Tibial nerve (tissue), 4 donors: ENCODE measurements at regions not wholly inside any gene's neighbourhood (a gene's known extent, or its start where the extent isn't known, plus 50 kb on each side); places are given as distances from the start of the nearest gene placed in this dataset.

Experiments
- DNase-seq, 2 donors: peaks; one replicate each; pipeline ENCODE4 v3.0.0-alpha.2; 2019; ENCODE audit warnings: low spot score in 2 of 2
- H3K27ac ChIP-seq, 4 donors: fragments of 200-600 bp; sonication (generic) in 3 of 4; one replicate each; pipeline ENCODE4 v1.5.1; 2017 to 2019; ENCODE audit warnings: mild to moderate bottlenecking in 1 of 4
- H3K27me3 ChIP-seq, 2 donors: fragments of 200-600 bp; sonication (generic) in 1 of 2; one replicate each; pipeline versions ENCODE4 v1.5.1 to v1.6.0; 2017 to 2019
- H3K36me3 ChIP-seq, 3 donors: fragments of 200-600 bp; sonication (generic); one replicate each; pipeline ENCODE4 v1.5.1; 2018 to 2019
- H3K4me1 ChIP-seq, 4 donors: fragments of 200-600 bp; sonication (generic) in 3 of 4; one replicate each; pipeline ENCODE4 v1.5.1; 2017 to 2019
- H3K4me3 ChIP-seq, 4 donors: fragments of 200-600 bp; sonication (generic) in 3 of 4; one replicate each; pipeline ENCODE4 v1.5.1; 2017 to 2019; ENCODE audit warnings: mild to moderate bottlenecking in 1 of 4, moderate library complexity in 1 of 4
- H3K9me3 ChIP-seq, 4 donors: fragments of 200-600 bp; sonication (generic) in 3 of 4; one replicate each; pipeline ENCODE4 v1.5.1; 2017 to 2019
- EP300 ChIP-seq, 2 donors: sonication (generic); formaldehyde crosslinking; IDR thresholded peaks; one replicate each; pipeline ENCODE4 v1.6.1; 2017; ENCODE audit warnings: antibody characterized with exemption in 2 of 2, mild to moderate bottlenecking in 1 of 2
- POLR2A ChIP-seq, 2 donors: fragments of 450-650 bp; IDR thresholded peaks; one replicate each; pipeline ENCODE4 v1.6.1; 2017; ENCODE audit warnings: antibody characterized with exemption in 2 of 2, mild to moderate bottlenecking in 2 of 2, moderate library complexity in 2 of 2
- WGBS, 2 donors: methylation state at CpG; one replicate each; pipeline ENCODE4 v1.1.5; 2018; 5-methylcytosine and 5-hydroxymethylcytosine counted together
- TF ChIP-seq, protein P1 (sequence below), 5 experiments: fragments of 200-600 bp in 3 of 5; fragments of 450-650 bp in 2 of 5; sonication (generic) in 3 of 5; IDR thresholded peaks; one replicate each; pipeline ENCODE4 v1.5.1; 2016 to 2019; ENCODE audit warnings: antibody characterized with exemption in 5 of 5, mild to moderate bottlenecking in 3 of 5, moderate library complexity in 2 of 5

DNA sequence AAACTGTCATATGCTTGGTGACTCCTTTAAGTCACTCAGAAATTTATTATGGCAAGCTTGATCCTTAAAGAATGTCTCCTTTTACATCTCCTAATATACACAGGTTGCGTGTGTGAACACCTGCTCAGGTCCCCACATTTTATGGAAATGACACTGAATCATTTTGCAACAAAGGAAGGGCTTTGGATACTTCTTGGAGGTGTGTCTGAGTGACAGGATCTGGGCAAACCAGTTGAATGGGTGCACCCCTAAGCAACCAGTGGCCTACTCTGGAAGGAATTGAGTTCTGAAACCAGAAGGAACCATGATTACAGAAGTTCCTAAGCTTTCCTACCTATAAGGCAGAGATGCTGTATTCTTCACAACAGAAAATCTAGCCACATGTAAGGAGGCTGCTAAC is 483.9 kb upstream of the KLF4 start:
- 96 to 100% methylated on average over 1 of the region's 1 CpG for WGBS, 2 donors
- Histone ChIP-seq H3K4me3 (no peak overlapping the region), H3K9me3 (no peaks in the 10 kb centered on the region), H3K36me3 (no peaks in the 10 kb centered on the region), H3K27ac (no peak overlapping the region), H3K4me1 (peaks cover 0 to 3% (median 0%) of the 10 kb centered on the region in 4 donors), H3K27me3 (no peaks in the 10 kb centered on the region)
- DNase-seq, result no peak
- TF ChIP-seq POLR2A (IDR thresholded peaks at IDR 0.05) (no peak), EP300 (IDR thresholded peaks at IDR 0.05) (no peak)
- TF ChIP-seq, protein P1, sequence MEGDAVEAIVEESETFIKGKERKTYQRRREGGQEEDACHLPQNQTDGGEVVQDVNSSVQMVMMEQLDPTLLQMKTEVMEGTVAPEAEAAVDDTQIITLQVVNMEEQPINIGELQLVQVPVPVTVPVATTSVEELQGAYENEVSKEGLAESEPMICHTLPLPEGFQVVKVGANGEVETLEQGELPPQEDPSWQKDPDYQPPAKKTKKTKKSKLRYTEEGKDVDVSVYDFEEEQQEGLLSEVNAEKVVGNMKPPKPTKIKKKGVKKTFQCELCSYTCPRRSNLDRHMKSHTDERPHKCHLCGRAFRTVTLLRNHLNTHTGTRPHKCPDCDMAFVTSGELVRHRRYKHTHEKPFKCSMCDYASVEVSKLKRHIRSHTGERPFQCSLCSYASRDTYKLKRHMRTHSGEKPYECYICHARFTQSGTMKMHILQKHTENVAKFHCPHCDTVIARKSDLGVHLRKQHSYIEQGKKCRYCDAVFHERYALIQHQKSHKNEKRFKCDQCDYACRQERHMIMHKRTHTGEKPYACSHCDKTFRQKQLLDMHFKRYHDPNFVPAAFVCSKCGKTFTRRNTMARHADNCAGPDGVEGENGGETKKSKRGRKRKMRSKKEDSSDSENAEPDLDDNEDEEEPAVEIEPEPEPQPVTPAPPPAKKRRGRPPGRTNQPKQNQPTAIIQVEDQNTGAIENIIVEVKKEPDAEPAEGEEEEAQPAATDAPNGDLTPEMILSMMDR (IDR thresholded peaks at IDR 0.05), result no peak

DNA sequence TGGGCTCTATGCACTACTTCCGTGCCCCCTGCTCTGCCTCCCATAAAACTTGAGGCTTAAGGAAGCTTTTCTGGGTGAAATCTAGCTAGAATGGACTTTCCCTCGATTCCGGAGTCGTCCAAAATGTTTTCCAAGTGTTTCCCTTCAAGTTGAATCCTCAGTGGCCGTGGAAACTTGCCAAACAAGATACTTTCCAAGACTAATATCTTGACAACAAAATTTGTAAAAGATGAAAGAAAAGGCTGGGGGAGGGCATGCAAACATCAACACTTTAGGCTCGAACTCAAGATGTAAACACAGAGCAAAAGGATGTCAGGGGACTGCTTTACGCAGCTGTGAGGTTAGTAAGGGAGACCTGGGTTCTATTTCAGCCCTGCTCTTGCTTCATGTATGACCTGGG is 482.8 kb upstream of the KLF4 start:
- H3K9me3 ChIP-seq, result no peaks in the 10 kb centered on the region
- H3K27me3 ChIP-seq, result no peaks in the 10 kb centered on the region
- no peak overlapping the region for H3K4me3 ChIP-seq
- no peaks in the 10 kb centered on the region for H3K36me3 ChIP-seq
- DNase-seq, result no peak
- H3K27ac ChIP-seq, result no peak overlapping the region
- 60 to 62% methylated on average over 7 of the region's 7 CpGs for WGBS, 2 donors
- peaks cover 0 to 3% (median 0%) of the 10 kb centered on the region in 4 donors for H3K4me1 ChIP-seq
- TF ChIP-seq POLR2A (IDR thresholded peaks at IDR 0.05) (no peak), EP300 (IDR thresholded peaks at IDR 0.05) (no peak)
- TF ChIP-seq, protein P1 (IDR thresholded peaks at IDR 0.05), result no peak

DNA sequence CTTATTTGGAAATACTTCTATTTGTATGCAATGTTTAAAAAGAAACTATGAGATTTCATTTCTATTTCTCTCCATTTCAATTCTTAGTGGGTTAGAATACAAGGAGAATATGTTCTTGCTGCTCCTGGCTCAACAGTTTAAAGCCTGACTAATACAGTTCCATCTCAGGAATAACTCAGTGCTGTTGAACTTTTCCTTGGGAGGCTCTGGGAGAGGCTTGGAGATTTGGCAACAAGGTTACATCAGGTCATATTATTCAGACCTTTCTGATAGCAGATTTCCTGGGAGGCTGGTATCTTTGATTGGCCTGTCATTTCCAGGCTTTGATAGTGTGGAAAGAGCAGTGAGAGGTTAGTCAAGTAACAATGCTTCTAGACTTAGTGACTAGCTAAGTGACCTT is 481.7 kb upstream of the KLF4 start:
- Histone ChIP-seq H3K27ac (no peak overlapping the region), H3K4me1 (no peaks in the 10 kb centered on the region)

DNA sequence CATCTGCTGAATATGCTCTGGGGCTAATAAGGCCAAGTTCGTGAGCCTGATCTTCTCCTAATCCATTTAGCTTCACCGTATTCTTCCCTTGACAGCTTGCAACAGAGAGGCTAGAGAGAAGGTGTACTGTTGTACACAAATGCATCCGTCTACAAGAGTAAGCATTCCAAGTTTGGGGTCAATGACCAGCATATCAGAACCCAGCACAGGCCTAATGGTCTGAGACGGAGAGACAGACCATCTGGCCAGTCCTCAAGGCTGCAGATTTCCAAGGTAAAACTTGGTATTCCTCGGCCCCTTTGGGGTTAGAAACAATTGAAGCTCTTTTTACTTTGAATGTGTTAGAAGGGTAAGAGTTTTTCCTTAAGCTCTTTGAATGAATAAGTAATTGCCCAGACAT is 481.2 kb upstream of the KLF4 start:
- TF ChIP-seq, protein P1 (IDR thresholded peaks at IDR 0.05), result no peak
- TF ChIP-seq POLR2A (IDR thresholded peaks at IDR 0.05), result no peak
- TF ChIP-seq EP300 (IDR thresholded peaks at IDR 0.05), result no peak

More for the DNA sequence above, 481.7 kb upstream of the KLF4 start:
- no peak for DNase-seq
- H3K27me3 ChIP-seq, result no peaks in the 10 kb centered on the region
- TF ChIP-seq EP300 (IDR thresholded peaks at IDR 0.05) (no peak), POLR2A (IDR thresholded peaks at IDR 0.05) (no peak)
- H3K36me3 ChIP-seq, result no peaks in the 10 kb centered on the region
- no peak overlapping the region for H3K4me3 ChIP-seq
- no peaks in the 10 kb centered on the region for H3K9me3 ChIP-seq

DNA sequence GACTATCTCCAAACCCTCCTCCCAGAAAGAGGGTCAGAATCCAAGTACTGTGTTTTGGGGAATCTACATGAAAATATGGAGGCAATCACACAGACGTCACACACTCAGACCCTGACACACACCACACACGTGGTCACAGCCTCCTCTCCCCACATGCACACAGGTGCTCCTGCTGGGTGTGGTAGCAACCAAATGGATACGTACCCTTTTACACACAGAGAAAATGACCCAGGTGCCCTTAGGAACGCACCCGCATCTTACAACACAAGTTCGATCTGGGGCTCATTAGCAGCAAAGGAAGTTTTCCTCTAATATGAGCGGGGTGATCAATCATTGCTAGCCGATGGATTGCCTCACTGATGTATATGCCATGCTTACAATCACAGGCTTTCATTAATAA is 480.2 kb upstream of the KLF4 start:
- Histone ChIP-seq H3K4me3 (no peak overlapping the region), H3K9me3 (no peaks in the 10 kb centered on the region), H3K36me3 (no peaks in the 10 kb centered on the region), H3K27ac (no peak overlapping the region), H3K4me1 (no peaks in the 10 kb centered on the region), H3K27me3 (no peaks in the 10 kb centered on the region)
- 75 to 76% methylated on average over 8 of the region's 8 CpGs for WGBS, 2 donors
- TF ChIP-seq POLR2A (IDR thresholded peaks at IDR 0.05) (no peak), EP300 (IDR thresholded peaks at IDR 0.05) (no peak)
- TF ChIP-seq, protein P1 (IDR thresholded peaks at IDR 0.05), result no peak
- no peak for DNase-seq

More for the DNA sequence above, 481.2 kb upstream of the KLF4 start:
- H3K4me1 ChIP-seq, result no peaks in the 10 kb centered on the region
- no peak overlapping the region for H3K27ac ChIP-seq
- no peaks in the 10 kb centered on the region for H3K9me3 ChIP-seq
- WGBS, 2 donors, result 89 to 92% methylated on average over 5 of the region's 5 CpGs
- H3K4me3 ChIP-seq, result no peak overlapping the region
- DNase-seq, result no peak
- H3K36me3 ChIP-seq, result no peaks in the 10 kb centered on the region
- no peaks in the 10 kb centered on the region for H3K27me3 ChIP-seq

DNA sequence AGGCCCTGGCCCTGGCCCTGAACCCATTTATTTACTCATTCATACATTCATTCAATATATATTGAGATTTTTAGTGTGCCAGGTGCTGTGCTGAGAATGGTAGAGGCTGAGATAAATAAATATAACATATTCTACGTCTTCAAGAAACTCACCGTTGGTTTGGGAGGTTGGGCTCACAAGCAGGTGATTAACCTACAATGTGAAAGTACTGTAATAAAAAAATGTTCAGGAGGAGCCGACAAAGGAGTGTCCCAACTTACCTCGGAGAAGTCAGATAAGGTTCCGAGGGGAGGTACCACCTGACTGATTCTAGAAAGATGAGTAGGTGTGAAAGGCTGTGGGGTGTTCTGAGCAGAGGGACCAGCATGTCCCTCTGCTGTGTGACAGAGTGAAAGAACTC is 479.6 kb upstream of the KLF4 start:
- Histone ChIP-seq H3K27me3 (no peaks in the 10 kb centered on the region), H3K27ac (no peak overlapping the region), H3K4me1 (no peaks in the 10 kb centered on the region), H3K36me3 (no peaks in the 10 kb centered on the region), H3K9me3 (no peaks in the 10 kb centered on the region), H3K4me3 (no peak overlapping the region)
- 86 to 92% methylated on average over 5 of the region's 5 CpGs for WGBS, 2 donors
- no peak for DNase-seq
- no peak for TF ChIP-seq POLR2A (IDR thresholded peaks at IDR 0.05)
- TF ChIP-seq, protein P1 (IDR thresholded peaks at IDR 0.05), result no peak
- no peak for TF ChIP-seq EP300 (IDR thresholded peaks at IDR 0.05)
